ENCODE measurements at regions not wholly inside any gene's neighbourhood (a gene's known extent, or its start where the extent isn't known, plus 50 kb on each side); places are given as distances from the start of the nearest gene placed in this dataset.

- no peak for DNase-seq (ENCODE audit: low read depth)
- no peak overlapping the region for H3K4me3 ChIP-seq (ENCODE audit: low read depth, low read length)
- TF ChIP-seq CTCF (IDR thresholded peaks at IDR 0.05; ENCODE audit: low read depth, low read length, missing control alignments), result no peak
Measured at GRCh38 chr6:43935921-43936439, 166.0 kb downstream of the VEGFA start.

- DNase-seq (ENCODE audit: low read depth), result no peak
- no peak overlapping the region for H3K4me3 ChIP-seq (ENCODE audit: low read depth, low read length)
- TF ChIP-seq CTCF (IDR thresholded peaks at IDR 0.05; ENCODE audit: low read depth, low read length, missing control alignments), result no peak
Measured at GRCh38 chr6:43934803-43935602, 165.0 kb downstream of the VEGFA start.

GRCh38 chr6:43934183-43934802 is 164.3 kb downstream of the VEGFA start:
- TF ChIP-seq CTCF (IDR thresholded peaks at IDR 0.05; ENCODE audit: low read depth, low read length, missing control alignments), result no peak
- DNase-seq (ENCODE audit: low read depth), result no peak

GRCh38 chr6:43933148-43933885 is 163.3 kb downstream of the VEGFA start:
- H3K4me3 ChIP-seq (ENCODE audit: low read depth, low read length), result no peak overlapping the region
- no peak for TF ChIP-seq CTCF (IDR thresholded peaks at IDR 0.05; ENCODE audit: low read depth, low read length, missing control alignments)
- DNase-seq (ENCODE audit: low read depth), result no peak

More at GRCh38 chr6:43934183-43934802, 164.3 kb downstream of the VEGFA start:
- no peak overlapping the region for H3K4me3 ChIP-seq (ENCODE audit: low read depth, low read length)

- DNase-seq (ENCODE audit: low read depth), result no peak
- no peak overlapping the region for H3K4me3 ChIP-seq (ENCODE audit: low read depth, low read length)
- TF ChIP-seq CTCF (IDR thresholded peaks at IDR 0.05; ENCODE audit: low read depth, low read length, missing control alignments), result no peak
Measured at GRCh38 chr6:43932259-43933147, 162.5 kb downstream of the VEGFA start.

GRCh38 chr6:43931201-43931600 is 161.2 kb downstream of the VEGFA start:
- no peak for DNase-seq (ENCODE audit: low read depth)
- no peak for TF ChIP-seq CTCF (IDR thresholded peaks at IDR 0.05; ENCODE audit: low read depth, low read length, missing control alignments)
- no peak overlapping the region for H3K4me3 ChIP-seq (ENCODE audit: low read depth, low read length)
